ENCODE measurements at regions not wholly inside any gene's neighbourhood (a gene's known extent, or its start where the extent isn't known, plus 50 kb on each side); places are given as distances from the start of the nearest gene placed in this dataset.
"Not testable (repeated sequence)": the region's sequence is repeated elsewhere in the genome, so short reads cannot be mapped to it uniquely, and the experiment has no call there.

GRCh38 chr2:16387461-16387984 is 278.1 kb downstream of the CYRIA start:
- ATAC-seq (no peak), DNase-seq (ENCODE audit: low spot score) (no peak)
- intact Hi-C loops (cut with DNase I) = no loop called here

DNA sequence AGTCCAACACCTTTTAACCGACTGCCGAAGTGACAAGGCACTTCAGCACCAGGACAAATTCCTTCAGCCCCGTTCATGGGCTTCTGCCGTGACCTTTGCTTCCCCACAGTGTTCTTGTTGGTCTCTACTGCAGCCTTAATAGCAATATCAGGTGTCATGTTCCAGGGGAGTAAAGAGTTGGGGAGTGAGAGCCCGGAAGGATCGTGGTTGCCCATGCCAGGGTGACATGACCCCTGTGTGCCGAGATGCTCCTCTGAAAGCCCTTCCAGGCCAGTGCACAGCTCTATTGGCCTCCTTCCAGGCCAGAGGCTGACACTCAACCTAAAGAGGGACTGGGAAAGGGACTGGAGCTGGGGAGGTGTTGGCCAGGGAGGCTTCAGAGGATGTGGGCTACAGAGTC is 279.2 kb downstream of the CYRIA start:
- no peak for DNase-seq (ENCODE audit: low spot score)
- intact Hi-C loops (cut with DNase I) = no loop called here
- no peak for ATAC-seq

DNA sequence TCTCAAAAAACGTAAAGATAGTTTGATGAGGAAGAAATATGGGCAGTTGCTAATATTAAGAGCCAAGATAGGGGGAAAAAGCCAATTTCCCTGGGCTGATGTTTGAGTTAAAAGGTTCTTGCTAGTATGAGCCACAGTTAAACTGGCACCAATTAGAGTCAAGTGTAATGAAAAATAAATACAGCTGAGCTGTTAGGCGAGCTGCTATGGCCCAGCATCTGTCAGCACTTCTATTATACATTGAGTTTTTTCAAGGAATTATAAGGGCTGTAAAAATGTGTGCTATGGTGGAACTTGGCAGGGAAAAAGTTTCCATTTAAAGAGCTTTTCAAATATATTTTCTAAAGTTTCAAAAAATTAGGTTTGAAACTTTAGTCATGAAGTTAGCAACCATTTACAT is 279.6 kb downstream of the CYRIA start:
- ATAC-seq (no peak), DNase-seq (ENCODE audit: low spot score) (no peak)
- intact Hi-C loops (cut with DNase I) = no loop called here

DNA sequence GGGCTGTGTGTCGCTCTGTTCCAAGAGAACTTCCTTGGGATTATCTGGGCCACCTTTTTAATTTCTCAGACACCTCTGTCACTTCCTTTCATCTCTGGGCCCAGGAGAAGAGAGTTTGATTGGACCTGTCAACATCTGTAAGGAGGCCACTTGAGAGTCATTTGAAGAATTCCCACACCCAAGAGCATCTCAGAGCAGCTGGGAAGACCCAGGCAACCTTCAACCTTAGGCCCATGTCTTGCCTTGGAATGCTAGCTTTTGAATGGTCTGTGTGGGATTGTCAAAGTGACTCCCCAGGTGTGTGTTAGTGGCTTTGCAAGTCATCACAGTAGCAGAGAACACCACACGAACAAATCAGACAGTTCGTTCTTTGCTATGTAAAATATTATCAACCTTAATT is 280.3 kb downstream of the CYRIA start:
- intact Hi-C loops (cut with DNase I) = no loop called here
- ATAC-seq (no peak), DNase-seq (ENCODE audit: low spot score) (no peak)

- intact Hi-C loops (cut with DNase I) = no loop called here
- ATAC-seq = no peak
- DNase-seq (ENCODE audit: low spot score) = no peak
Measured at GRCh38 chr2:16383411-16383810, 282.2 kb downstream of the CYRIA start.

- intact Hi-C loops (cut with DNase I) = no loop called here
- DNase-seq (ENCODE audit: low spot score) (no peak), ATAC-seq (no peak)
Measured at GRCh38 chr2:16382451-16382850, 283.2 kb downstream of the CYRIA start.

DNA sequence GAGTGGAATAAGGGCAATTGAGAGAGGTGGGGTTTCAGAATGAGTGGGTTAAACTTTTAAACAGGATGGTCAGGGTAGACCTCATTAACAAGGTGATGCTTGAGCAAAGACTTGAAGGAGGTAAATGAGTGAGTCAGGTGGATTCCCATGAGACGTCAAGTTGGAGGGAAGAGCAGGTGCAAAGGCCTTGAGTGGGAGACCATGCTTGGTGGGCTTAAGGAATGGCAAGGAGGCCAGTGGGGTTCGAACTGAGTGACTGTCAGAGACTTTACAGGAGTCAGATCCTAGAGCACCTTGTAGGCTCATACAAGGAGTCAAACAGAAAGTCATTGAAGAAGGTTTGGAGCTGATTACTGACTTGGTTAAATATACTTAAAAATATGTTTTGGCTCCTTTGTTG is 284.1 kb downstream of the CYRIA start:
- intact Hi-C loops (cut with DNase I) = no loop called here
- DNase-seq (ENCODE audit: low spot score) = no peak

DNA sequence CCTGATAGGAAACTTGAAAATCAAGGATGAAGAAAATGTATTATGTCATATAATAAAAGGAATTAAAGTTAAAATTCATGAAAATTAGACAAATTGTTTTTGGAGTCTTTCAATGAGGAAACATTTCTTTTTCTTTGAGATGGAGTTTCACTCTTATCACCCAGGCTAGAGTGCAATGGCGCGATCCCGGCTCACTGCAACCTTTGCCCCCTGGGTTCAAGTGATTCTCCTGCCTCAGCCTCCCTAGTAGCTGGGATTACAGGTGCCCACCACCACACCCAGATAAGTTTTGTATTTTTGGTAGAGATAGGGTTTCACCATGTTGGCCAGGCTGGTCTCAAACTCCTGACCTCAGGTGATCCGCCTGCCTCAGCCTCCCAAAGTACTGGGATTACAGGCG is 285.7 kb downstream of the CYRIA start:
- intact Hi-C loops (cut with DNase I); ATAC-seq; DNase-seq (ENCODE audit: low spot score): not testable (repeated sequence)

More for the DNA sequence above, 284.1 kb downstream of the CYRIA start:
- no peak for ATAC-seq

DNA sequence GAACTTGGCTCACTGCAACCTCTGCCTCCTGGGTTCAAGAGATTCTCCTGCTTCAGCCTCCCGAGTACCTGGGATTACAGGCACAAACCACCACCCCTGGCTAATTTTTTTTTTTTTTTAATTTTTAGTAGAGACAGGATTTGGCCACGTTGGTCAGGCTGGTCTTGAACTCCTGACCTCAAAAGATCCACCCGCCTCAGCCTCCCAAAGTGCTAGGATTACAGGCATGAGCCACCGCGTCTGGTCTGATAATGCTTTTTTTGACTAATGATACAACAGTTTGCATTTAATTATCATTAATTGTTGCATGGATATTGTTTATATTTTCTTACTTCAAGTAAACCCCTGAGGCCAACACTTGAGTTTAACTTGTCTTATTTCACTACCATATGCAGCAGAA is 286.6 kb downstream of the CYRIA start:
- ATAC-seq; intact Hi-C loops (cut with DNase I); DNase-seq (ENCODE audit: low spot score): not testable (repeated sequence)

DNA sequence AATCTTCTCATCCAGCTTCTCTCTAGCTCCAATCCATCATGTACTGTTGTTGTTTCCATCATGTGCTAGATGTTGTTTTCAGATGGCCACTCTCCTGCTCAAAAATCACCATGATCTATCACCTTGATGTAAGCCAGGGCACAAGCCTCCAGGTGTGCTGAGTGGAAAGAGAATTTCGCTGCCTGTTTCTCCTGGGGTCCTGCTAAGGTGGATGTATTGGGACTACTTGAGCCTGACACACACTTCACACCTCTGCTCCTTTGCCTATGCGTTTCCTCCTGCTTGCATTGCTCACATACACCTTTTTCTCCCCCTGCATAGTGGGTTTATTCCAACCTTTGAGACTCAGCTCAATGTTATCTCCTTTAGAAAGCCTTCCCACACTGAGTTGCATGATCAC is 287.6 kb downstream of the CYRIA start:
- intact Hi-C loops (cut with DNase I) = no loop called here
- DNase-seq (ENCODE audit: low spot score) (no peak), ATAC-seq (no peak)

DNA sequence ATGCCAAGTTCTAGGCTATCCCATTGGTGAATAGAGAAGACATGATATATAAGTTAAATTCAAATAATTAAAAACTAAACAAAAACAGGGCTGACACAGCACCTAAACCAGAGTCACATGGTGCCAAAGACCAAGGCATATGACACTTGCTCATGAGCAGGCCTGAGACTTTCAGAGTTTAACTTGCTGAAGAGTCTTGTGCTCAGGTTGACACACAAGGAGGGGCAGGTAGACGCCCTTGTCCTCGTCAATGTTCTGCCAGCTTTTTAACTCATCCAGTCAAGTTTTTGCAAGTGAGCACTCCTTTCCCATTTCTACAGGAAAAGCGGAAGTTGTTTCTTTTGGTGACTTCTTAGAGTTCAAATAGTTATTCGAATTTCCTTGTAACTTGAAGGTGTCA is 289.7 kb downstream of the CYRIA start:
- ATAC-seq (no peak), DNase-seq (ENCODE audit: low spot score) (no peak)
- intact Hi-C loops (cut with DNase I) = no loop called here

DNA sequence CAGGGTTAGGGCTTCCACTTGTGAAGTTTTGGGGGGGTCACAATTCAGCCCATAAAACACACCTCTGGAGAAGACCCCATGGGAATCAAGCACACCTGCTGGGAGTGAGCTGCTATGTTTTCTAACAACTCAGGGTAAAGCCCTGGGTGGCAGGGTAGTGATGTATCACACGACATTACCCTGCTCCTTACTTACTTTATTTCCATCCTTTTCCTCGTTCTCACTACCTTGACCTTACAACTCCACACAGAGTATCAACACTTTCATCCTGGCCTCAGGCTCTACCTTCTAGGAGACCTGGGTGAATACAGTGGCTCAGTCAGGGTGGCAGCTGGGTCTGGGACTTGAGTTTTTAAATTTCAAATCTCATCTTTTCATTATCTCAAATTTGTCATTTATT is 290.3 kb downstream of the CYRIA start:
- intact Hi-C loops (cut with DNase I) = no loop called here
- no peak for ATAC-seq
- no peak for DNase-seq (ENCODE audit: low spot score)

DNA sequence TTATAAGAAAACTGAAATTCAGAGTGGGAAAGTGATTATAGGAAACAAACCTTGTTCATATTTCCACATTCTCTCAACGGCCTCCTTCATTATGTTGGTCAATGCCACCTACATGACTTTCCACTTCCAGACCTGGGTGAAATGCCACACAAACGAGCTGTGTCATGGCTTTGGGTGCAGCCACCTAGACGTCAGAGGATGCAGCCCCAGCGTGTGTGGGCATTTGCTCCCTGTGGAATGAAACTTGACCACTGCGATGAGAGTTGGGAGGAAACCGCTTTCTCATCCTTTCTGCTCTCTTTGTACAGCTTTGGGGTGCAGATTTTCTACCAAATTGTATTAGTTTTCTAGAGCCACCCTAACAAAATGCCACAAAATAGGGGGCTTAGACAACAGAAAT is 291.0 kb downstream of the CYRIA start:
- no peak for ATAC-seq

DNA sequence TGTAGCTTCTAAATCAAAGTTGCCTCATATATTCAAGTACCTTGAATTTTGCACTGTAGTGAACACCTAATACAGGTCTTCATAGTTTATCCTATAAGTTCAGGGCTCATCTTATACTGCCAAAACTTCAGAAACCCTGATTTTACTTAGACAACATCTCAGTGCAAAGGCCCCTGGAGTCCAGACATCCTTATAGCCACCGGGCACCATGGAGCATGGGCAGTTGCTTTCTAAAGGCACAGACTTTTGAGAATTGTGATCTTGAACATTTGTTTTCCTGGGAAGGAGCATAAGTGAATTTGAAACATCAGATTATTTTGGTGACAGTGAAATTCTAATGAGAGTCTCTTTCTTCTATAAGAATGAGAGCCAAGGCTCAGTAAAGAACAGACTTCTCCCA is 292.3 kb downstream of the CYRIA start:
- ATAC-seq = no peak
- DNase-seq (ENCODE audit: low spot score) = no peak
- intact Hi-C loops (cut with DNase I) = no loop called here

More for the DNA sequence above, 291.0 kb downstream of the CYRIA start:
- intact Hi-C loops (cut with DNase I) = no loop called here
- no peak for DNase-seq (ENCODE audit: low spot score)

- intact Hi-C loops (cut with DNase I) = no loop called here
Measured at GRCh38 chr2:16371751-16372150, 293.9 kb downstream of the CYRIA start.

GRCh38 chr2:16368951-16369350 is 296.7 kb downstream of the CYRIA start:
- no peak for ATAC-seq
- no peak for DNase-seq (ENCODE audit: low spot score)
- intact Hi-C loops (cut with DNase I) = no loop called here

More at GRCh38 chr2:16371751-16372150, 293.9 kb downstream of the CYRIA start:
- no peak for ATAC-seq
- DNase-seq (ENCODE audit: low spot score) = no peak

DNA sequence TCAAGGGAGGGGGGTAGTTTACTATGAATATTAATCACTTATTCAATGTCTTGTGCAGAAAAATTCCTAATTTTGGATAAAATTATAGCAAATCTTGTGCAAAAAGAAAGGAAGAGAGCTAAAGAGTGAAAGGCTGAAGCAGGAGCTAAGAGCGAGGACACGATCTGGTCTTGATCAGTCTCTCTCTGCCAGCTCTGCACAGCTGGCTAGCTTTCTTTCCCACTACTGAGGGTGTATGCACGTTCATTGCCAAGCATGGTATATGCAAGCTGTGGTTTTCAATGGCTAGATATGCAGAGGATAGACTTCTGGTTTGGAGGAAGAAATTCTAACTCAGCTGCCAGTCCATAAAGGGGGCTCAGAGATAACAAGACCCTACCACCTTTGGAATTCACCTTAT is 297.3 kb downstream of the CYRIA start:
- DNase-seq (ENCODE audit: low spot score) (no peak), ATAC-seq (no peak)
- intact Hi-C loops (cut with DNase I) = no loop called here

- intact Hi-C loops (cut with DNase I) = no loop called here
- no peak for ATAC-seq
- DNase-seq (ENCODE audit: low spot score) = no peak
Measured at GRCh38 chr2:16365366-16365765, 300.3 kb downstream of the CYRIA start.

GRCh38 chr2:16363581-16363980 is 302.1 kb downstream of the CYRIA start:
- intact Hi-C loops (cut with DNase I) = no loop called here
- DNase-seq (ENCODE audit: low spot score) (no peak), ATAC-seq (no peak)

- no peak for DNase-seq (ENCODE audit: low spot score)
- no peak for ATAC-seq
Measured at GRCh38 chr2:16362611-16363010, 303.0 kb downstream of the CYRIA start.

GRCh38 chr2:16361261-16361995 is 304.2 kb downstream of the CYRIA start:
- ATAC-seq (no peak), DNase-seq (ENCODE audit: low spot score) (no peak)
- intact Hi-C loops (cut with DNase I) = no loop called here

More at GRCh38 chr2:16362611-16363010, 303.0 kb downstream of the CYRIA start:
- intact Hi-C loops (cut with DNase I) = no loop called here
